Activated CD4-positive, alpha-beta memory T cell treated with anti-CD3 and anti-CD28 coated beads for 36 hours (primary cell): ENCODE measurements at regions not wholly inside any gene's neighbourhood (a gene's known extent, or its start where the extent isn't known, plus 50 kb on each side); places are given as distances from the start of the nearest gene placed in this dataset.

ENCODE experiments used
- CTCF ChIA-PET: fragments of 350-600 bp; sonication (Branson Sonifier 250); formaldehyde crosslinking; loops from one replicate; lab custom pipeline; 2021; ENCODE audit warnings: antibody characterized with exemption, inconsistent platforms; lab: Charles Lee
- POLR2A ChIA-PET: fragments of 350-600 bp; sonication (Branson Sonifier 250); formaldehyde crosslinking; loops from one replicate; lab custom pipeline; 2021; ENCODE audit warnings: antibody characterized with exemption; lab: Charles Lee
- DNase-seq: peaks from one replicate; pipeline ENCODE4 v3.0.0-alpha.2; 2020
- H3K27ac Mint-ChIP-seq: one replicate; pipeline ENCODE4 v1.8.0; 2021; ENCODE audit warnings: mixed read lengths
- H3K27me3 Mint-ChIP-seq: one replicate; pipeline ENCODE4 v1.8.0; 2021; ENCODE audit warnings: mixed read lengths
- H3K36me3 Mint-ChIP-seq: one replicate; pipeline ENCODE4 v1.8.0; 2021; ENCODE audit warnings: mixed read lengths
- H3K4me1 Mint-ChIP-seq: one replicate; pipeline ENCODE4 v1.8.0; 2021; ENCODE audit warnings: low read depth, mixed read lengths
- H3K4me3 Mint-ChIP-seq: one replicate; pipeline ENCODE4 v1.8.0; 2021; ENCODE audit warnings: mild to moderate bottlenecking, mixed read lengths
- H3K9me3 Mint-ChIP-seq: one replicate; pipeline ENCODE4 v1.8.0; 2021; ENCODE audit warnings: mixed read lengths
- intact Hi-C: fragments of 100-400 bp; cut with micrococcal nuclease; formaldehyde crosslinking; loops from one replicate; pipeline ENCODE4 v1.15.1; 2023

DNA sequence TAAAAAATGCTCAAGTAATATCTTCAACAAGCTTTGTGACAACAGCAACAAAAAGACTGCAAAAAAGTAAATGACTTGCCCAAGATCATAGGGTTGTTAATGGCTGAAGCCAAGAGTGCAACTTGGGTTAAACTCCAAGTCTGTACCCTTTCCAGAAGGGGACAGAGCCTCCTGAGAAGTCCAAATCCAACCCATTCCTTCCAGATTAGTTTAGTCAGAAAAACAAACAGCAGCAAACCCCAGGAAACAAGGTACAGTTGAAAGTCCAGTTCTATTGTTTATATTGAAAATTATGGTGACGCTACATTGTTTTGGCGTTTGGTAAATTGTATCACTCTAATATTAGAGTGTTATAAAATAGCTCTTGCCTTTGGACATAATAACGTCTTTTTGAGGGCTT, 239.9 kb downstream of the SPTSSA start:
- POLR2A ChIA-PET: interaction anchor here (0.7 kb wide), 1 partner anchor 388 kb away, joined by 5 read pairs; no protein-coding TSS in a partner anchor
- H3K4me1 Mint-ChIP-seq: peaks cover 5% of the 10 kb centered on the region
- intact Hi-C loops: no loop called here

DNA sequence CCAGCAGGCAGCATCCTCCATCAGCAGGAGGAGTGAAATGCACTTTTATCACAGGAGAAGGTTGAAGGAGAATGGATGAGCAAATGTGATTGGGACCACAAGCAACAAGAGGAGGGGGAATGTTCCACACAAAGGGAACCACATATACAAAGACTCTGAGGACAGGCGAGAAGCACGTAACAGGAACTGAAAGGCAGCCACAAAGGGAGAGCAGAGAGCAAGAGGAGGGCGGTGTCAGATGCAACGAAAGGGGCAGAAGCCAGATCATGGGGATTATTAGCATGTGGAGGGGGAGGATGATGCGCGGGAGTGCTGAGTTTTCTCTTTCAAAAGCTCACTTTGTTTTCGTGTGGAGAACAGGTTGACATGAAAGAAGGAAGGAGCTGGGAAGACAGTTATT, 241.1 kb downstream of the SPTSSA start:
- H3K36me3 Mint-ChIP-seq: no peaks in the 10 kb centered on the region
- no peak overlapping the region for H3K27ac Mint-ChIP-seq
- no peaks in the 10 kb centered on the region for H3K9me3 Mint-ChIP-seq
- H3K4me3 Mint-ChIP-seq: no peak overlapping the region
- peaks cover 5% of the 10 kb centered on the region for H3K4me1 Mint-ChIP-seq
- CTCF ChIA-PET: interaction anchor here (0.7 to 1.4 kb wide), 4 partner anchors 8 to 137 kb away, joined by 3 read pairs; no protein-coding TSS in a partner anchor
- DNase-seq: peak; percentile 22
- H3K27me3 Mint-ChIP-seq: peaks cover 4% of the 10 kb centered on the region
- POLR2A ChIA-PET: no interaction called here
- intact Hi-C loops: no loop called here

More for the DNA sequence above, 239.9 kb downstream of the SPTSSA start:
- Mint-ChIP-seq H3K36me3 (no peaks in the 10 kb centered on the region), H3K27ac (no peak overlapping the region), H3K27me3 (peaks cover 4% of the 10 kb centered on the region), H3K9me3 (no peaks in the 10 kb centered on the region), H3K4me3 (no peak overlapping the region)
- CTCF ChIA-PET: no interaction called here
- DNase-seq: no peak

GRCh38 chr14:34220378-34220706, 241.7 kb downstream of the SPTSSA start:
- Mint-ChIP-seq H3K9me3 (no peaks in the 10 kb centered on the region), H3K36me3 (no peaks in the 10 kb centered on the region), H3K27ac (no peak overlapping the region), H3K4me1 (peaks cover 5% of the 10 kb centered on the region), H3K4me3 (no peak overlapping the region), H3K27me3 (peaks cover 4% of the 10 kb centered on the region)
- intact Hi-C loops: no loop called here
- POLR2A ChIA-PET: no interaction called here
- DNase-seq: no peak
- CTCF ChIA-PET: interaction anchor here (0.7 to 1.4 kb wide), 2 partner anchors 8 to 10 kb away, joined by 3 read pairs; no protein-coding TSS in a partner anchor

- CTCF ChIA-PET: interaction anchor here (0.9 to 1.4 kb wide), 2 partner anchors 10 to 371 kb away, joined by 3 read pairs; no protein-coding TSS in a partner anchor
- intact Hi-C loops: no loop called here
- H3K4me1 Mint-ChIP-seq: peaks cover 5% of the 10 kb centered on the region
Measured at GRCh38 chr14:34219661-34220377, 242.2 kb downstream of the SPTSSA start.

DNA sequence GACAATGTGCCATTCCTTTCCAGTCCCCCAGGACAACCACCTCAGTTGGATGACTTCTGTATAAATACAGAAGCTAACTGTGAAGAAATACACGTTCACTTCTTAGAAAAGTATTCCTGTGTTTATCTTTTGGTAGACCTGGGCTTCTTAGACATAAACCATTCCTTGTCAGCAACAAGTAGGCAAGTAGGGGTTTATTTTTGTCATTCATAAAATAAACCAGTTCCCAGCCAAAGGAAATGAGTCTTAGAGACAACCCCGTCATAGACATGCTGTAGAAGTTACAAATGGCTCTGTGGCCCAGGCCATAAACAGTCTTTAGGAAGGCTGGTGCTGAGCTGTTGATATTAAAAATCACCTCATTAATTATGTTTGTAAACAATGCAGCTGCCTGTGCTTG, 243.2 kb downstream of the SPTSSA start:
- CTCF ChIA-PET: interaction anchor here (0.9 kb wide), 1 partner anchor 370 kb away, joined by 3 read pairs; no protein-coding TSS in a partner anchor
- no peak for DNase-seq
- peaks cover 5% of the 10 kb centered on the region for H3K4me1 Mint-ChIP-seq
- POLR2A ChIA-PET: no interaction called here
- H3K9me3 Mint-ChIP-seq: no peaks in the 10 kb centered on the region
- H3K4me3 Mint-ChIP-seq: no peak overlapping the region
- H3K27me3 Mint-ChIP-seq: peaks cover 4% of the 10 kb centered on the region
- intact Hi-C loops: no loop called here
- H3K27ac Mint-ChIP-seq: no peak overlapping the region
- H3K36me3 Mint-ChIP-seq: no peaks in the 10 kb centered on the region

More at GRCh38 chr14:34219661-34220377, 242.2 kb downstream of the SPTSSA start:
- H3K27ac Mint-ChIP-seq: no peak overlapping the region
- no peaks in the 10 kb centered on the region for H3K36me3 Mint-ChIP-seq
- H3K4me3 Mint-ChIP-seq: no peak overlapping the region
- H3K27me3 Mint-ChIP-seq: peaks cover 4% of the 10 kb centered on the region
- H3K9me3 Mint-ChIP-seq: no peaks in the 10 kb centered on the region
- POLR2A ChIA-PET: no interaction called here
- DNase-seq: no peak

- intact Hi-C loops: loop anchor here (5.0 kb wide), 1 partner anchor 173 kb away; no protein-coding TSS in a partner anchor
- Mint-ChIP-seq H3K27me3 (peaks cover 12% of the 10 kb centered on the region), H3K36me3 (no peaks in the 10 kb centered on the region), H3K9me3 (no peaks in the 10 kb centered on the region), H3K4me3 (no peak overlapping the region), H3K4me1 (peaks cover 19% of the 10 kb centered on the region), H3K27ac (no peak overlapping the region)
- ChIA-PET CTCF (interaction anchor here (1.7 kb wide), 1 partner anchor 13 kb away, joined by 5 read pairs; no protein-coding TSS in a partner anchor), POLR2A (no interaction called here)
- no peak for DNase-seq
Measured at GRCh38 chr14:34214961-34215360, 247.1 kb downstream of the SPTSSA start.

- H3K36me3 Mint-ChIP-seq: no peaks in the 10 kb centered on the region
- DNase-seq: no peak
- no peak overlapping the region for H3K27ac Mint-ChIP-seq
- peaks cover 19% of the 10 kb centered on the region for H3K4me1 Mint-ChIP-seq
- no peak overlapping the region for H3K4me3 Mint-ChIP-seq
- intact Hi-C loops: loop anchor here (5.0 kb wide), 1 partner anchor 171 kb away; no protein-coding TSS in a partner anchor
- H3K9me3 Mint-ChIP-seq: no peaks in the 10 kb centered on the region
- peaks cover 14% of the 10 kb centered on the region for H3K27me3 Mint-ChIP-seq
- ChIA-PET POLR2A (no interaction called here), CTCF (no interaction called here)
Measured at GRCh38 chr14:34213332-34213731, 248.7 kb downstream of the SPTSSA start.

DNA sequence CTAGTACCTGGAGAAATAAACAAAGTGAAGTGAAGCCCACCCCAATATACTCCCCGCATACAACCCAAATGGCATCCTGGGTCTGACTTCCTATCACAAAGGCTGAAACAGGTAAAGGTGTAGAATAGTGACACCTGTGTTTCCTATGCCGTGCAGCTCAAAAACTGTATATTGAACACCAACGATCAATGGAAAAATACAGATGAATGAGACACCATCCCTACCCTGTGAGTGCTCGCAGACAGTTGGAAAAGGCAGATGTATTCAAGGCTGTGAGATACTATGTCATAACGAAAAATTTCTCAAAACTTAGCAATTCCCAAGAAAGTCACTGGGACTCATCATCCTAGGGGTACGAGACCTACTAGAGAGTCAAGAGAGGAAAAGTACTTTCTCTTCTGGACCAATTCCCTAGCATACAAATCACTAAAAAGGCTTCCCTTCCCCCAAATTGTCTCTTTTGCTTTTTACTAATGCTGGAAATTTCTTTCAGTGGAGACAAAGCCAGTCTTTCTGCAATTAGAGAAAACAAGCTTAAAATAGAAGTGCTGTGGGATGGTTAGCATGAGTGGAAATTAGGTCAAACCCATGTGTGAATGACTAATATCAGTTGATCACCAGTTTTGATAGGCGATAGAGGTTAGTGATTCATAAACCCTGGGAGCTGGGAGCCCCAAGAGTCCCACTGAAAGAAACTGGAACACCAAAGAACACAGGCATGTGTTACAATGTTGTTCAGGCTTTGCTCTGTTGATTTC, 249.7 kb downstream of the SPTSSA start:
- intact Hi-C loops: loop anchor here (5.0 kb wide), 1 partner anchor 170 kb away; no protein-coding TSS in a partner anchor
- CTCF ChIA-PET: interaction anchor here (0.7 to 1.1 kb wide), 2 partner anchors 8 to 16 kb away, joined by 3 to 4 read pairs; no protein-coding TSS in a partner anchor
- no peaks in the 10 kb centered on the region for H3K36me3 Mint-ChIP-seq
- no peak for DNase-seq
- peaks cover 14% of the 10 kb centered on the region for H3K27me3 Mint-ChIP-seq
- POLR2A ChIA-PET: interaction anchor here (0.6 to 1.5 kb wide), 3 partner anchors 10 to 168 kb away, joined by 3 to 6 read pairs (median 4); no protein-coding TSS in a partner anchor
- peaks cover 19% of the 10 kb centered on the region for H3K4me1 Mint-ChIP-seq
- H3K27ac Mint-ChIP-seq: no peak overlapping the region
- no peak overlapping the region for H3K4me3 Mint-ChIP-seq
- no peaks in the 10 kb centered on the region for H3K9me3 Mint-ChIP-seq

DNA sequence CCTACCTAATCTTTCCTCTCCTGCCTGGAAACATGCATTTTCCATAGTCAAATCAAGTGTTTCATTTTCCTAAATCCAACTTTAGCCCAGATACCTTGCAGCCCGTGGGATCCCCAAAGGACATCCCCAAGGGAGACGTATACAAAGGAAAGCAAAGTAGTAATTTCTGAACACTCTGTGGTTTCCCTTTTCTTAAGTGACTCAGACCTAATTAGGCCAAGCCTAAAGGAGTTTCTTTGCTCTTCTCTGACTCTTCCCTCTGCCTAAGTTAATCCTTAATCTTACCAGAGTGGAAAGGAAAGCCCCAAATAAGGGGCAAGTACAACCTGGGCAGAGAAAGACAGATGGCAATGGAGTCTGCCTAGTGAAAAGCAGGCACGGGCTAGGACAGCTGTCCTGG, 250.3 kb downstream of the SPTSSA start:
- Mint-ChIP-seq H3K9me3 (no peaks in the 10 kb centered on the region), H3K4me1 (peaks cover 19% of the 10 kb centered on the region), H3K36me3 (no peaks in the 10 kb centered on the region), H3K27ac (no peak overlapping the region), H3K27me3 (peaks cover 14% of the 10 kb centered on the region), H3K4me3 (no peak overlapping the region)
- no peak for DNase-seq
- ChIA-PET POLR2A (interaction anchor here (0.6 to 1.5 kb wide), 3 partner anchors 10 to 168 kb away, joined by 3 to 6 read pairs (median 4); no protein-coding TSS in a partner anchor), CTCF (no interaction called here)
- intact Hi-C loops: loop anchor here (5.0 kb wide), 1 partner anchor 169 kb away; no protein-coding TSS in a partner anchor

- Mint-ChIP-seq H3K27me3 (peaks cover 16% of the 10 kb centered on the region), H3K4me1 (peaks cover 27% of the 10 kb centered on the region), H3K27ac (no peak overlapping the region), H3K9me3 (peaks cover 8% of the 10 kb centered on the region), H3K36me3 (no peaks in the 10 kb centered on the region), H3K4me3 (no peak overlapping the region)
- POLR2A ChIA-PET: no interaction called here
- no peak for DNase-seq
- CTCF ChIA-PET: interaction anchor here (0.6 to 1.0 kb wide), 2 partner anchors 20 to 369 kb away, joined by 3 read pairs; no protein-coding TSS in a partner anchor
- intact Hi-C loops: no loop called here
Measured at GRCh38 chr14:34208532-34208931, 253.5 kb downstream of the SPTSSA start.

- POLR2A ChIA-PET: no interaction called here
- peaks cover 31% of the 10 kb centered on the region for H3K4me1 Mint-ChIP-seq
- intact Hi-C loops: no loop called here
- CTCF ChIA-PET: no interaction called here
- peaks cover 7% of the 10 kb centered on the region for H3K27me3 Mint-ChIP-seq
- H3K27ac Mint-ChIP-seq: no peak overlapping the region
- no peak overlapping the region for H3K4me3 Mint-ChIP-seq
- H3K9me3 Mint-ChIP-seq: peaks cover 8% of the 10 kb centered on the region
- no peaks in the 10 kb centered on the region for H3K36me3 Mint-ChIP-seq
- DNase-seq: no peak
Measured at GRCh38 chr14:34205799-34206198, 254.9 kb upstream of the EGLN3 start.

DNA sequence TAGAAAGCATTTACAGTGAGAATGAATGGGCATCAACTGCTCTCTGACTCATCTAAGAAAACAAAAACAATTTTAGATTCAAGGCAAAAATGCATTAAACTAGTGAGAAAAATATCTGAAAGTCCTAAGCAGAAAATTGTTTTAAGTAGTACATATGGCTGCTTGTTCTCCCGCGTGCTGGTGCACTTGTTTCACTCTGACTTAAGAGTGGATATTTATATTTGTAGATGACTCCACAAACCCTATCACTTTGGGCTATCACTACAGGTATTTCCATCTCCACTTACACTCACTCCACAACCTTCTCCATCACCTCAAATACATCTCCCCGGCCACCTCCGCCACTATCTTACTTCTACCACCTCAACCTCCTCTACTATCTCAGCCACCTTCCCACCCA, 253.9 kb upstream of the EGLN3 start:
- peaks cover 40% of the 10 kb centered on the region for H3K4me1 Mint-ChIP-seq
- no peak overlapping the region for H3K4me3 Mint-ChIP-seq
- peaks cover 8% of the 10 kb centered on the region for H3K9me3 Mint-ChIP-seq
- DNase-seq: no peak
- intact Hi-C loops: no loop called here
- peaks cover 4% of the 10 kb centered on the region for H3K27me3 Mint-ChIP-seq
- no peak overlapping the region for H3K27ac Mint-ChIP-seq
- H3K36me3 Mint-ChIP-seq: no peaks in the 10 kb centered on the region
- CTCF ChIA-PET: no interaction called here
- POLR2A ChIA-PET: no interaction called here
